ENCODE measurements at regions not wholly inside any gene's neighbourhood (a gene's known extent, or its start where the extent isn't known, plus 50 kb on each side); places are given as distances from the start of the nearest gene placed in this dataset.
"Not testable (repeated sequence)": the region's sequence is repeated elsewhere in the genome, so short reads cannot be mapped to it uniquely, and the experiment has no call there.

- no peak overlapping the region for H3K4me3 Mint-ChIP-seq
- peaks cover 0 to 13% (median 0%) of the 10 kb centered on the region in 3 donors for H3K9me3 ChIP-seq (ENCODE audit: control extremely low read depth in 1 of 3, control insufficient read depth in 2 of 3, insufficient read depth in 1 of 3, low read length in 2 of 3)
- peak; percentile 80 for DNase-seq
- H3K27ac ChIP-seq (ENCODE audit: low read length in 2 of 2) = no peak overlapping the region
- no peak overlapping the region for H3K4me2 ChIP-seq (replicated peaks; ENCODE audit: low read depth, low read length, poor library complexity, severe bottlenecking)
- no peaks in the 10 kb centered on the region for H3K27me3 ChIP-seq (replicated peaks in 1 of 4; ENCODE audit: control extremely low read depth in 1 of 4, control insufficient read depth in 3 of 4, insufficient read depth in 4 of 4, low read length in 3 of 4)
- peak; percentile 80 for ATAC-seq (ENCODE audit: low read depth)
- no peak overlapping the region for H3K9ac ChIP-seq (ENCODE audit: low read length)
- H3K9me3 Mint-ChIP-seq (ENCODE audit: insufficient read depth) = no peaks in the 10 kb centered on the region
- TF ChIP-seq CTCF (IDR thresholded peaks at IDR 0.05) (peak; percentile 49), EZH2 (IDR thresholded peaks at IDR 0.05; ENCODE audit: borderline replicate concordance, insufficient read depth, low read depth, low read length, poor library complexity, severe bottlenecking) (no peak)
- ChIA-PET POLR2A (no interaction called here), CTCF (no interaction called here)
- WGBS (ENCODE audit: insufficient coverage) = 47% methylated on average over 11 of the region's 15 CpGs
- no peak overlapping the region for H3K27ac Mint-ChIP-seq
- H4K20me1 ChIP-seq (ENCODE audit: control insufficient read depth, insufficient read depth, low read length, poor library complexity, severe bottlenecking) = no peaks in the 10 kb centered on the region
- H3K79me2 ChIP-seq (ENCODE audit: control insufficient read depth, insufficient read depth, low read length) = no peaks in the 10 kb centered on the region
- peaks cover 10% of the 10 kb centered on the region for H3K4me1 Mint-ChIP-seq
- H3K27me3 Mint-ChIP-seq = no peaks in the 10 kb centered on the region
- intact Hi-C loops (cut with micrococcal nuclease) = loop anchor here (10.0 kb wide), 1 partner anchor 55 kb away; no protein-coding TSS in a partner anchor
- H3K36me3 ChIP-seq (replicated peaks in 1 of 2; ENCODE audit: control extremely low read depth in 1 of 2, control insufficient read depth in 1 of 2, extremely low read depth in 1 of 2, insufficient read depth in 2 of 2, low read length in 1 of 2) = no peaks in the 10 kb centered on the region
- no peak overlapping the region for H2AFZ ChIP-seq (ENCODE audit: insufficient read depth, low read depth, low read length, poor library complexity, severe bottlenecking)
- H3K4me3 ChIP-seq (ENCODE audit: control extremely low read depth in 1 of 5, extremely low read depth in 1 of 5, insufficient read depth in 1 of 5, low read depth in 2 of 5, low read length in 4 of 5) = no peak overlapping the region
- peaks cover 0 to 10% of the 10 kb centered on the region in 2 donors for H3K4me1 ChIP-seq (ENCODE audit: control insufficient read depth in 2 of 2, insufficient read depth in 2 of 2, low read length in 2 of 2)
These were observed 473.1 kb downstream of the TMEM121 start for GRCh38 chr14:105999361-106000028.

- H3K4me3 ChIP-seq (ENCODE audit: control extremely low read depth in 1 of 5, extremely low read depth in 1 of 5, insufficient read depth in 1 of 5, low read depth in 2 of 5, low read length in 4 of 5); H2AFZ ChIP-seq (ENCODE audit: insufficient read depth, low read depth, low read length, poor library complexity, severe bottlenecking); H3K9ac ChIP-seq (ENCODE audit: low read length); H3K27ac ChIP-seq (ENCODE audit: low read length in 2 of 2); H3K27me3 Mint-ChIP-seq; H3K4me2 ChIP-seq (replicated peaks; ENCODE audit: low read depth, low read length, poor library complexity, severe bottlenecking); ATAC-seq (ENCODE audit: low read depth); H3K79me2 ChIP-seq (ENCODE audit: control insufficient read depth, insufficient read depth, low read length); H4K20me1 ChIP-seq (ENCODE audit: control insufficient read depth, insufficient read depth, low read length, poor library complexity, severe bottlenecking); H3K27ac Mint-ChIP-seq; H3K4me3 Mint-ChIP-seq; H3K36me3 ChIP-seq (replicated peaks in 1 of 2; ENCODE audit: control extremely low read depth in 1 of 2, control insufficient read depth in 1 of 2, extremely low read depth in 1 of 2, insufficient read depth in 2 of 2, low read length in 1 of 2); H3K9me3 Mint-ChIP-seq (ENCODE audit: insufficient read depth); H3K27me3 ChIP-seq (replicated peaks in 1 of 4; ENCODE audit: control extremely low read depth in 1 of 4, control insufficient read depth in 3 of 4, insufficient read depth in 4 of 4, low read length in 3 of 4): not testable (repeated sequence)
- WGBS (ENCODE audit: insufficient coverage) = 80% methylated on average over 1 of the region's 12 CpGs
- intact Hi-C loops (cut with micrococcal nuclease) = loop anchor here (10.0 kb wide), 1 partner anchor 55 kb away; no protein-coding TSS in a partner anchor
- ChIA-PET CTCF (interaction anchor here (0.8 kb wide), 1 partner anchor 26 kb away, joined by 3 read pairs; no protein-coding TSS in a partner anchor), POLR2A (interaction anchor here (0.6 kb wide), 1 partner anchor 291 kb away, joined by 4 read pairs; no protein-coding TSS in a partner anchor)
- DNase-seq = peak; percentile 31
- peaks cover 12% of the 10 kb centered on the region for H3K4me1 Mint-ChIP-seq
- peaks cover 0 to 13% (median 0%) of the 10 kb centered on the region in 3 donors for H3K9me3 ChIP-seq (ENCODE audit: control extremely low read depth in 1 of 3, control insufficient read depth in 2 of 3, insufficient read depth in 1 of 3, low read length in 2 of 3)
- H3K4me1 ChIP-seq (ENCODE audit: control insufficient read depth in 2 of 2, insufficient read depth in 2 of 2, low read length in 2 of 2) = peaks cover 0 to 11% of the 10 kb centered on the region in 2 donors
These were observed 473.7 kb downstream of the TMEM121 start for GRCh38 chr14:106000029-106000511.

GRCh38 chr14:106001277-106001676 is 474.9 kb downstream of the TMEM121 start:
- intact Hi-C loops (cut with micrococcal nuclease) = loop anchor here (10.0 kb wide), 1 partner anchor 56 kb away; no protein-coding TSS in a partner anchor
- Histone ChIP-seq H3K4me1 (ENCODE audit: control insufficient read depth in 2 of 2, insufficient read depth in 2 of 2, low read length in 2 of 2) (peaks cover 0 to 18% of the 10 kb centered on the region in 2 donors), H3K9me3 (ENCODE audit: control extremely low read depth in 1 of 3, control insufficient read depth in 2 of 3, insufficient read depth in 1 of 3, low read length in 2 of 3) (peaks cover 0 to 13% (median 0%) of the 10 kb centered on the region in 3 donors)
- H2AFZ ChIP-seq (ENCODE audit: insufficient read depth, low read depth, low read length, poor library complexity, severe bottlenecking); POLR2A ChIA-PET; DNase-seq; H3K27me3 ChIP-seq (replicated peaks in 1 of 4; ENCODE audit: control extremely low read depth in 1 of 4, control insufficient read depth in 3 of 4, insufficient read depth in 4 of 4, low read length in 3 of 4); H3K9ac ChIP-seq (ENCODE audit: low read length); H3K27ac ChIP-seq (ENCODE audit: low read length in 2 of 2); H3K4me2 ChIP-seq (replicated peaks; ENCODE audit: low read depth, low read length, poor library complexity, severe bottlenecking); H3K9me3 Mint-ChIP-seq (ENCODE audit: insufficient read depth); H3K27ac Mint-ChIP-seq; H3K27me3 Mint-ChIP-seq; H4K20me1 ChIP-seq (ENCODE audit: control insufficient read depth, insufficient read depth, low read length, poor library complexity, severe bottlenecking); H3K79me2 ChIP-seq (ENCODE audit: control insufficient read depth, insufficient read depth, low read length); H3K36me3 ChIP-seq (replicated peaks in 1 of 2; ENCODE audit: control extremely low read depth in 1 of 2, control insufficient read depth in 1 of 2, extremely low read depth in 1 of 2, insufficient read depth in 2 of 2, low read length in 1 of 2); H3K4me3 Mint-ChIP-seq; H3K4me3 ChIP-seq (ENCODE audit: control extremely low read depth in 1 of 5, extremely low read depth in 1 of 5, insufficient read depth in 1 of 5, low read depth in 2 of 5, low read length in 4 of 5): not testable (repeated sequence)
- peaks cover 21% of the 10 kb centered on the region for H3K4me1 Mint-ChIP-seq
- peak; percentile 49 for ATAC-seq (ENCODE audit: low read depth)
- no CpG with 5 or more reads among the region's 3 CpGs for WGBS (ENCODE audit: insufficient coverage)
- CTCF ChIA-PET = interaction anchor here (0.5 to 1.1 kb wide), 3 partner anchors 20 to 52 kb away, joined by 3 read pairs; no protein-coding TSS in a partner anchor
